ENCODE measurements at regions not wholly inside any gene's neighbourhood (a gene's known extent, or its start where the extent isn't known, plus 50 kb on each side); places are given as distances from the start of the nearest gene placed in this dataset.

DNA sequence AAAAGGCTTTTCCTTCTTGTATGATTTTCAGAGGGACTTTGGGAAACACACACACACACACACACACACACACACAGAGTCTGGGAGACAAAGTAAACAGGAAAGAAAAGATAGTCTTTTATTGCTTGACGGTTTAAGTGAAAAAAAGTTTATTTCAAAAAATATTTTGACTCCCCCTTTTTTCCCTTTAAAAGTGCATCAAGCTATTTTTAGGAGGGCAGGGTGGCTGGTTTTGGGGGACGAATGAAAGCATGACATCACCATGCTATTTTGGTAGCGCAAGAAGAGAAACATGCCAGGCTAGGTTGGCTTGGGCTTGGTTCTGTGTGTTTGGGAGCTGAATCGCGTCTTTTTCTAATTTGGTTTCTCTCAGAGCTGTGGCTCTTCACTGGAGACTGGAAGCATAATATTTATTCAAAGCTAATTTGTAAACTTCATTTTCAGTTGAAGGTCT is 129.2 kb downstream of the BAMBI start:
- no TSS peak for BruUV-seq (replicated peaks)
- H3K27ac ChIP-seq (ENCODE audit: extremely low read depth, low read depth, low read length), result peak overlapping the region; percentile 98
- FAIRE-seq, result no peak
- no peaks in the 10 kb centered on the region for H3K27me3 ChIP-seq (ENCODE audit: control insufficient read depth in 2 of 2, insufficient read depth in 2 of 2, low read length in 2 of 2)
- intact Hi-C loops (cut with micrococcal nuclease) (loop anchor here (2.0 to 5.0 kb wide), 3 partner anchors 32 to 129 kb away; partner anchors contain the start of gene BAMBI), in situ Hi-C loops (cut with MboI) (no loop called here)
- DNase-seq (ENCODE audit: extremely low read depth in 1 of 4, low spot score in 3 of 4), result no peak
- peak overlapping the region; percentile 88 for H2AFZ ChIP-seq (ENCODE audit: low read depth, low read length)
- H3K36me3 ChIP-seq (ENCODE audit: control insufficient read depth, insufficient read depth, low read length), result no peaks in the 10 kb centered on the region
- no peaks in the 10 kb centered on the region for H3K9me1 ChIP-seq (ENCODE audit: control insufficient read depth, insufficient read depth, low read length)
- CTCF ChIA-PET (ENCODE audit: low intra/inter-chr PET ratio), result no interaction called here
- peaks cover 31 to 60% of the 10 kb centered on the region in 2 experiments for H3K4me1 ChIP-seq (replicated peaks in 1 of 2; ENCODE audit: control insufficient read depth in 2 of 2, insufficient read depth in 2 of 2, low read length in 2 of 2)
- no peaks in the 10 kb centered on the region for H4K20me1 ChIP-seq (replicated peaks; ENCODE audit: control insufficient read depth, insufficient read depth, low read length)
- H3K4me3 ChIP-seq, result peak overlapping the region; percentile 8; the same call in 1 of the 2 replicates
- no peaks in the 10 kb centered on the region for H3K79me2 ChIP-seq (ENCODE audit: control insufficient read depth, insufficient read depth, low read length)
- WGBS (ENCODE audit: insufficient coverage, low coverage, missing lambda C conversion rate), result 5% methylated on average over 5 of the region's 5 CpGs
- H3K4me2 ChIP-seq (ENCODE audit: insufficient read depth, low read length), result peak overlapping the region; percentile 73
- no peaks in the 10 kb centered on the region for H3K9me3 ChIP-seq (replicated peaks; ENCODE audit: control insufficient read depth, insufficient read depth, low read depth, low read length)
- POLR2A ChIA-PET, result interaction anchor here (0.6 to 2.6 kb wide), 8 partner anchors 8 to 1206 kb away, joined by 3 to 19 read pairs (median 4); no protein-coding TSS in a partner anchor
- H3K9ac ChIP-seq (ENCODE audit: insufficient read depth in 1 of 2, low read depth in 2 of 2, low read length in 2 of 2), result peak overlapping the region in 1 of 2 experiments; percentile 89; a peak in 3 of 4 replicates
- peak; percentile 5; the same call in 2 of the 3 replicates for ATAC-seq
- TF ChIP-seq EZH2 (IDR thresholded peaks at IDR 0.05; ENCODE audit: borderline replicate concordance, low read depth, low read length) (no peak), ZNF217 (CRISPR knock-in tag; IDR thresholded peaks at IDR 0.05) (no peak), ZNF766 (CRISPR knock-in tag; conservative IDR thresholded peaks at IDR 0.05) (0 out of 2 replicates have a peak, but pooled peaks have one; percentile 46), HNRNPK (IDR thresholded peaks at IDR 0.05; ENCODE audit: low read depth, low read length, poor library complexity, severe bottlenecking) (no peak), ATF7 (IDR thresholded peaks at IDR 0.05) (peak; percentile 44; the same call in 1 of the 2 replicates), ATF3 (IDR thresholded peaks at IDR 0.05) (peak; percentile 92), ATF3 (CRISPR knock-in tag; conservative IDR thresholded peaks at IDR 0.05) (no peak), HNRNPL (IDR thresholded peaks at IDR 0.05; ENCODE audit: low read depth, low read length) (no peak), MED1 (CRISPR knock-in tag; IDR thresholded peaks at IDR 0.05; ENCODE audit: borderline replicate concordance) (no peak), RUNX1 (IDR thresholded peaks at IDR 0.05; ENCODE audit: low read depth) (no peak), FOXJ2 (tag; IDR thresholded peaks at IDR 0.05) (peak; percentile 78; the same call in 1 of the 2 replicates), CBX2 (IDR thresholded peaks at IDR 0.05; ENCODE audit: insufficient read depth, low read length, poor library complexity, severe bottlenecking) (no peak), FOXK2 (conservative IDR thresholded peaks at IDR 0.05 in 1 of 2, IDR thresholded peaks at IDR 0.05 in 1 of 2; ENCODE audit: low read depth in 2 of 2) (peak in 1 of 2 experiments; percentile 54; a peak in 1 of 4 replicates), CHCHD3 (CRISPR knock-in tag; IDR thresholded peaks at IDR 0.05) (no peak), C11orf30 (IDR thresholded peaks at IDR 0.05; ENCODE audit: low read depth) (no peak), ELK3 (CRISPR knock-in tag; IDR thresholded peaks at IDR 0.05) (no peak), ZNF644 (tag; IDR thresholded peaks at IDR 0.05; ENCODE audit: low read depth) (peak; percentile 22; the same call in 1 of the 2 replicates), CBFA2T3 (IDR thresholded peaks at IDR 0.05) (no peak), MBD2 (IDR thresholded peaks at IDR 0.05; ENCODE audit: borderline replicate concordance, low read depth) (no peak), NFRKB (IDR thresholded peaks at IDR 0.05; ENCODE audit: low read depth) (peak; percentile 59), ZNF707 (CRISPR knock-in tag; conservative IDR thresholded peaks at IDR 0.05) (no peak)
- TF ChIP-seq, protein P1, sequence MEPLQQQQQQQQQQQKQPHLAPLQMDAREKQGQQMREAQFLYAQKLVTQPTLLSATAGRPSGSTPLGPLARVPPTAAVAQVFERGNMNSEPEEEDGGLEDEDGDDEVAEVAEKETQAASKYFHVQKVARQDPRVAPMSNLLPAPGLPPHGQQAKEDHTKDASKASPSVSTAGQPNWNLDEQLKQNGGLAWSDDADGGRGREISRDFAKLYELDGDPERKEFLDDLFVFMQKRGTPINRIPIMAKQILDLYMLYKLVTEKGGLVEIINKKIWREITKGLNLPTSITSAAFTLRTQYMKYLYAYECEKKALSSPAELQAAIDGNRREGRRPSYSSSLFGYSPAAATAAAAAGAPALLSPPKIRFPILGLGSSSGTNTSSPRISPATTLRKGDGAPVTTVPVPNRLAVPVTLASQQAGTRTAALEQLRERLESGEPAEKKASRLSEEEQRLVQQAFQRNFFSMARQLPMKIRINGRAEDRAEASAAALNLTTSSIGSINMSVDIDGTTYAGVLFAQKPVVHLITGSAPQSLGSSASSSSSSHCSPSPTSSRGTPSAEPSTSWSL (CRISPR knock-in tag; IDR thresholded peaks at IDR 0.05; ENCODE audit: borderline replicate concordance), result no peak
